ENCODE measurements at regions not wholly inside any gene's neighbourhood (a gene's known extent, or its start where the extent isn't known, plus 50 kb on each side); places are given as distances from the start of the nearest gene placed in this dataset.

- DNase-seq (ENCODE audit: low spot score) = no peak
Observed at GRCh38 chr9:135240222-135240621, 152.8 kb downstream of the OLFM1 start.

DNA sequence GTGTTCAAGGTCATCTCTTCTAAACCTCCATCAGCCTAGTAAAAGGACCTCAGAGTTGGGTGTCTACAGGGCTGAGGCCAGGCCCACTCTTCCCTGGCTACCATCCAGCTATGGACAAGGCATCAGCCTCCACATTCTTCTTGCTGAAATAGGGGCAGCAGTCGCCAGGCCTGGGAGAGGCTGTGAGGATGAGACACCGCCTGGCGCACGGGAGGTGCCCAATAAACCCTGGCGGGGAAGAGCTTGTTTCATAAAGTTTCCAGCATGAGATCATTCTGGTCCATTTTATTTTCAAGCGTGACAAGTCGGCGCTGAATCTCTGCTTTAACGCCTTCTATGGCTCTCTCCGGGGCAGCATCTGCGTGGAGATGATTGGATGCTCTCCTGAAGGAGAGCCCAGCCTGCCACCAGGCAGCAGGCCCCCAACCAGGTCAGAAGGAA is 153.4 kb downstream of the OLFM1 start:
- DNase-seq (ENCODE audit: low spot score) = no peak

DNA sequence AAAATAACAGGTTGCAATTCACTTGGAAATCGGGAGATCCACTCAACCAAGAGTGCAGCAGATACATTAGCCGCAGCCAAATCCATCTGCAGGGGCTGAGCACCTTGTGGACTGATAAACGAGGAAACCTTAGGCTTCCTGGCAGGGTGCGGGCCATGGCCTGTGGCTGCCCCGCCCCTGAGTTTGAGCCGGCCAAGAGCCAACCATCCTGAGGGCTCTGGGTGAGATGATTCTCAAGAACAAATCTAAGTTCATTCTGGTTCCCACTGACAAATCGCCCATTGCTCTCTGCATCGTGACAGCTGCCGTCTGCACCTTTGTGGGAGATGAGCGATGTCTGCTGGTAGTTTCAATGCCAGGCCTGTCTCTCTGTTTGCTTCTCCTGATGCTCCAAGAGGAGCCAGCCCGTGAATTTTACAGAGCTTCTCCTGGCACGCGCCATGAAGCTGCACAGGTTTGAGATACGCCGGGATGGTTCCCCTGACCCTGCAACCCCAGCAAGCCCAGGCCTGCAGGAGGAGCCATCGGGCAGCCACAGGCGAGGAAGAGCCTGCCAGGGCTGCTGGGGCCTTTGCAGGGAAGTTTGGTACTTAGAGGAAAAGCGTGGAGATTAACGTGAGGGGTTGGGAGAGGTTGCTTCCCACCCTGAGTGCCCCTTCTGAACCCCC is 154.0 kb downstream of the OLFM1 start:
- DNase-seq (ENCODE audit: low spot score) = peak; percentile 68

DNA sequence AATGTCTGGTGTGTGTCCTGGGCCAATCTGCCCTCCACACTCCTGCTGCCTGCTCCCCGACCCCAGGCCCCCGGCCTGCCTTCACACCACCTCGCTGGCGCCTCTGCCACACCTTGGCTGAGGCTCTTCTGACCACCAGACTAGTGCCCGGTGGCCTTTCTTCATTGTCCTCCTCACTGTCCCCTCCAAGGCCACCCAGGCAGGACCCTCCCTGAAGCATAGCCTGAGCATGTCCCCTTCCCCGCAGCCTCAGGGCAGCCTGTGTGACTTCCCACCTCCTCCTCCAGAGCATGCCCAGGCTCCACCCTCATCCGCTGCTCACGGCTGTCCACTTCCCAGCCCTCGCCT is 154.6 kb downstream of the OLFM1 start:
- DNase-seq (ENCODE audit: low spot score) = no peak

DNA sequence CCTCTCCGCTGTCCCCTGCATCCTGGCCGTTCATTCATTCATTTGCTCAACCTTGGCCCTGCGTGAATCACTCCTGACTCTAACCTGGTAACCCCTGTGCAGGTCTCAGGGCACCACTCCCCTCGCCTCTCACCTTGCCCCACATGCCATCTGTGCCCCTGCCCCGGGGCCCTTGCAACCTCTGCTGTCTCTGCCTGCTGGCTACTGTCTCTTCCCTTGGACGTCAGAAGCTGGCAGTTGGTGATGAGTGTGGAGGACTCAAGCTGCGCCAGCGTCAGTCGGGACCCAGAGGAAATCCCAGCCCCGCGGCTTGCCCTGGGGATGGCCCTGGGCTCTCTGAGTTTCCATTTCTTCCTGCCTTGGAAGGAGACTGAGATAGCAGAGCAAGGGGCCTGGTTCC is 154.9 kb downstream of the OLFM1 start:
- no peak for DNase-seq (ENCODE audit: low spot score)

GRCh38 chr9:135243201-135244190 is 156.0 kb downstream of the OLFM1 start:
- no peak for DNase-seq (ENCODE audit: low spot score)

DNA sequence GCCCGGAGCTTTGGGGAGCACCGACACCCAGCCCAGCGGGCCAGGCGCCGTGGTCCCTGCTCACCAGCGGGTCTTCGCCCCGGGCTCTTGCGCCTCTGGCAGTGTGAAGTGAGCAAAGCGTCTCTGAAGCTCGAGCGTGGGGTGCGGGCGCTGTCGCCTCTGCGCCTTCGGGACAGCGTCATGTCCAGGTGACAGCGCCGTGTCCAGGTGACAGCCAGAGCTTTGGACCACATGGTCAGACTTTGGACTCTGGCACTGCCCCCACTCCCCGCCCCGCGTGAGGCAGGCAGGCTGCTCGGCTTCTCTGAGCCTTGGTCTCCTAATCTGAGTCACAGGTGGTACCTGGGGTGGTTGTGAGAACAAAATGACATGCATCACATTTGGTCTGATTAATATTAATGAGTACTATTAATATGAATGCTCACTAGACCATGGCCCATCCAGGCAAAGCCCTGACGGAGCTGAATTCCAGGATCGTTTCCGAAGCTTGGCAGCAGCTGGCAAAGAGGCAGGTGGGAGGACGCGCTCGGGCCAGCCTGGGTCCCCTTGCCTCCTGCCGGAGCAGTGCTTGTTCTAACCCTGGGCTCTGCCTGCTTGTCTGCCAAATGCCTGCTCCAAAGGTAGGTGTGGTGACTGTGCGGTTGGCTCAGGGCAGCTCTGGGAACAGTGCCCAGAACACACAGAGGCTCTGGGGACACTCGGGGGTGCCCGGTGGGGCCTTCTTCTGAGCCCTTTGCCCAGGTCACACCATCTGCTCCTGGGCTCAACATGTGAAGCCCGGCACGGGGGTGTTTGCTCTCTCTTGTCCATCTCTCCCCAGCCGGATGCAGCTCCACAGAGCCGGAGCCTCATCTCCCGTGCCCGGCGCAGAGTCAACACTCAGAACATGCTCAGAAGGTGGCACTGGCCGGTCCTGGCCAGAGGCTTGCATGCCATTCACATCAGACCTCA is 157.1 kb downstream of the OLFM1 start:
- DNase-seq (ENCODE audit: low spot score) = no peak

DNA sequence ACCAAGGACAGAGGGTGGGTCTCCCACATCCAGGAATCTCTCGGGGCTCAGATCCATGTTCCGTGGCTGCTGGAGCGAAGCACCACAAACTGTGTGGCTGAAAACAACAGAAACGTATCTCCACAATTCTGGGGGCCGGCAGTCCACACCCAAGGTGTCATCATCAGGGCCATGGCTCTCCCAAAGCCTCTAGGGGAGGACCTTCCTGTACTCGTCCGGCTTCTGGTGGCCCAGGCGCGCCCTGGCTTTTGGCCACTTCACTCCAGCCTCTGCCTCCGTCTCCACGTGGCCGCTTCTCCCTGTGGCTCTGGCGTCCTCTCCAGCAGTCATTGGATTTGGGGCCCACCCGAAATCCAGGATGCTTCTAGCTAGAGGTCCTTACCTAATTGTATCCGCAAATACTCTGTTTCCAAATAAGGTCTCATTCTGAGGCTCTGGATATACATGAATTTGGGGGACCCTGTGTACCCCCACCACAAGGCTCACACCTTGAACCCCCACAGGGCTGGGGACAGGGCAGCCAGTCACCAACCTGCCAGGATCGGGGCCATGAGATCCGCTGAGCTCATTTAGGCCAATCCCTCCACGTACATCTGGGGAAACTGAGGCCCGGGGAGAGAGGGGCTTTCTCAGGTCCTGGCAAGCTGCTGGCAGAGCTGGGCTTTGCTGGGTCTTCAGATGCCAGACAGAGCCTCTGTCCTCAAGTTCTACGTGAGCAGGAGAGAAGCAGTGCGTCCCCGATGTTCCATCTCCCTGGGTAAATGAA is 158.2 kb downstream of the OLFM1 start:
- DNase-seq (ENCODE audit: low spot score) = no peak

- no peak for DNase-seq (ENCODE audit: low spot score)
Observed at GRCh38 chr9:135246248-135247205, 159.1 kb downstream of the OLFM1 start.

DNA sequence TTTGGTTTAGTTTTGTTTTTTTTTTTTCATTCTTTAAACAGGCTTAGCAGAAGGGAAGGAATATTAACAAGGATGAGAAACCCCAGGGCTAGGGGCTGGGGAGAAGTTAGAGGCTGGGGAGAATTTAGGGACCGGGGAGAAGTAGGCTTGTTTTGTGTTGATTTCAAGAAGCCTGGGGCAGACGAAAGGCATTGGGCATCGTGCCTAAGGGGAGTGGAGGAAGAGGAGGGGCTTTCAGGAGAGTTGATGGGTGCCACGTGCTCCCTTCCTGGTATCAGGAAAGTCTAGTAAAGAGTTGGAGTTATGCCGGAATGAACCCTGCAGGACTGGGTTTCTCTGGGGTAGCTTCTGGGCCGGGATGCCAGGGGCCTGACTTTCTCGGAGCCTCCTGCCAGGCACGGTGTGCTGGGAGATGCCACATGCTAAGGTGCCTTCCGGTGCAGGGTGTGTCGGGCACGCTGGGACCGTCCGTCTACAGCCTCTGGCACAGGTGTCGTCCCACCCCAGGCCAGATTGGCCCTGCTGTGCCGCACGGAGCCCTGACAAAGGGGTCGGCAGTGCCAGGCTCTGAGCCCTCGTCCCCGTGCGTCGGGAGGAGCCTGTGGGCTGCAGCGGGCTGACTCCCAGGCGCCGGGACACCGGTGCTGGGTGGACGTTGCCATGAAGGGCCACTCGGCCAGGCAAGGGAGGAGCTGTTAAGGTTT is 159.9 kb downstream of the OLFM1 start:
- DNase-seq (ENCODE audit: low spot score) = no peak

GRCh38 chr9:135248111-135248510 is 160.6 kb downstream of the OLFM1 start:
- DNase-seq (ENCODE audit: low spot score) = peak; percentile 57

- DNase-seq (ENCODE audit: low spot score) = no peak
Observed at GRCh38 chr9:135248721-135249120, 161.3 kb downstream of the OLFM1 start.

DNA sequence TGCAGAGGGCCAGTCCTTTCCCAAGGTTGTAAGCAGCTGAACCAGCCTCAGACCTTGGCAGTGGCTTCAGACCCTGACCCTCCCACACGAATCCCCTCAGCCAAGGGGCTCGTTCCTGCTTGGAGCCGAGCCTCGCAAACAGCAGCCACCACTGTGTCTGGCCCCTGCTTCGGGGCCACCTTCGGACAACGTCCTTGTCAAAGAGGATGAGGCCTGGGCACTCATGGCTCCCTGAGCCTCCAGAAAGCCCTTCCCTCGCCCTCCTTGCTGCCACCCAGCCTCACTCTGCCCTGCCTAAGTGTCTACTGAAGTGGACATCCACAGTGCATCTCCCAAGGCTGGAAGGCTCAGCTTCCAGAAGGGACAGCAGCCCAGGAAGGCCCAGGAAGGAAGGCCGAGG is 161.7 kb downstream of the OLFM1 start:
- no peak for DNase-seq (ENCODE audit: low spot score)

DNA sequence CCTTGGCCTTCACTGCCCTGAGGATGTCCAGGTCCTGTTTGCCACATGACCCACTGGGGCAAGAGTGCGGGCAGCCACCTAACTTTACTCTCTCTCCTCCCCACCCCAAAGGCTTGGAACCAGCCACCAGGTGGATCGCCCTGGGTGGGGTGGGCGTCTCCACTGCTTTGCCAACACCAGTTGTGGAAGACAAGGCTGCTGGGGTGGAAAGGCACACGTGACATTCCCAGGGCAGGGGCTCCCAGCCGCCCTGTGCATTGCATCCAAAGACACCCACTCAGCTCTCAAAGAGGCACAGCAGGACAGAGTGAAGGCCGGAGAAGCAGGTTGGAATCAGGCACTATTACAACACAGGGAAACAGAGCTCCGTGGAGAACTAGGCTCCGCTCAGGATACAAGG is 162.2 kb downstream of the OLFM1 start:
- no peak for DNase-seq (ENCODE audit: low spot score)

GRCh38 chr9:135251331-135251761 is 163.9 kb downstream of the OLFM1 start:
- no peak for DNase-seq (ENCODE audit: low spot score)

GRCh38 chr9:135251996-135252760 is 164.7 kb downstream of the OLFM1 start:
- DNase-seq (ENCODE audit: low spot score) = no peak

DNA sequence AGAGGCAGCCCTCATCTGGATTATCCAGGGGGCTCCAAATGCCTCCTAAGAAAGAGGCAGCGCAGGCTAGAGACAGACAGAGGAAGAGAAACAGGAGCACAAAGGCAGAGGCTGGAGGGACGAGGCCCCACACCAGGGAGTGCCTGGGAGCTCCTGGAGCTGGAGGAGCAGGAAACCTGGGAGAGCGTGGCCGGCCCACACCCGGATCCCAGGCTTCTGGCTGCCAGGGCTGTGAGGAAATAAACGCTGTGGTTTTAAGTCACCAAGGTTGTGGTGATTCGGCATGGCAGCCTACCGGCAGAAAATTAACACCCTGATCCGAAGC is 165.5 kb downstream of the OLFM1 start:
- DNase-seq (ENCODE audit: low spot score) = no peak

DNA sequence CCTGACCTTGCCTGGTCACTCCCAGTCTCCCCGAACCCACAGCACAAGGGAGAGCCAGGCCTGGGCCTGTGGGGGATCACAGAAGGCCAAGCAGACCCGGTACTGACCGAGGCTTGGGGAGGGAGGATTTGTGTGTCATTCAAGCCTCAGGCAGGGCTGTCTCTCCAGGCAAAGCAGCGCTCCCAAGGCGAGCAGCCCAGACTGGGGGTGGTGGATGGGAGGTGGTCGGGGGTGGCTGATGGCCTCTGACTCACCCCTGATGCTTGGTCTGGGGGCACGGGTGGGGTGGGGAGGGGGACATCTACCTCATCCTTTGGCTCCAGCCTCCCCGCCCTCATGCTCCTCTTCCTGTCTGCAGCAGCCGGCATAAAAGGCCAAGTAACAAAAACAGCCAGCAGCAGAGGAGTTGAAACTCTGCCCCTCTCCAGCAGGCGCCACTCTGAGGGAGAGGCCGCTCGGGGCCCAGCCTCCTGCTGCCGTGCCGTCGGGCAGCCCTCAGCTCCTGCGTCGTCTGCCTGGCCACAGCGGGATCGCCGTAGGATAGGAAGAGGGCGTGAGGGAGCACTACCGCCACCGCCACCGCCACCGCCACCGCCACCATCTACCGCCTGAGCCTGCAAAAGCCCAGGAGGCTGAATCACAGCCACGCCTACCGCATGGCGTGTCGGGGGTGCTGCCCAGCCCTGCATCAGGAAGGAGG is 166.0 kb downstream of the OLFM1 start:
- DNase-seq (ENCODE audit: low spot score) = peak; percentile 77
